GM23338 (cell line): ENCODE measurements at regions not wholly inside any gene's neighbourhood (a gene's known extent, or its start where the extent isn't known, plus 50 kb on each side); places are given as distances from the start of the nearest gene placed in this dataset.

Experiments
- ATAC-seq: fragments of 200-7000 bp; cut with Tn5 transposase; 3 replicates; pipeline ENCODE4 v1.9.1; 2020
- DNase-seq: peaks from one replicate; pipeline ENCODE4 v3.0.0-alpha.2; 2015; ENCODE audit warnings: low spot score
- H2AFZ ChIP-seq: fragments of 200-600 bp; sonication (generic); 2 replicates; pipeline ENCODE4 v1.8.0; 2016; ENCODE audit warnings: antibody characterized with exemption, mild to moderate bottlenecking, moderate library complexity
- H3F3A ChIP-seq: fragments of 200-600 bp; sonication (generic); replicated peaks from 2 replicates; pipeline ENCODE4 v1.8.0; 2017; ENCODE audit warnings: antibody characterized with exemption, mixed run types, low read depth
- H3K27ac ChIP-seq: fragments of 200-600 bp; sonication (generic); 2 replicates; pipeline ENCODE4 v1.6.1; 2016; ENCODE audit warnings: low read depth
- H3K27me3 ChIP-seq: fragments of 200-600 bp; sonication (generic); 2 replicates; pipeline ENCODE4 v1.8.0; 2016; ENCODE audit warnings: mild to moderate bottlenecking, mixed run types, moderate library complexity; ENCODE audit not compliant: insufficient read depth
- H3K36me3 ChIP-seq: fragments of 200-600 bp; sonication (generic); 2 replicates; pipeline ENCODE4 v1.8.0; 2016; ENCODE audit warnings: mild to moderate bottlenecking; ENCODE audit not compliant: insufficient read depth
- H3K4me1 ChIP-seq: fragments of 200-600 bp; sonication (generic); 2 replicates; pipeline ENCODE4 v1.8.0; 2016; ENCODE audit warnings: mild to moderate bottlenecking, moderate library complexity; ENCODE audit not compliant: insufficient read depth
- H3K4me2 ChIP-seq: fragments of 200-600 bp; sonication (generic); 2 replicates; pipeline ENCODE4 v1.7.1; 2017; ENCODE audit warnings: mixed run types
- H3K4me3 ChIP-seq: fragments of 200-600 bp; sonication (generic); 2 replicates; pipeline ENCODE4 v1.6.1; 2016; ENCODE audit warnings: mixed run types
- H3K79me2 ChIP-seq: fragments of 200-600 bp; sonication (generic); replicated peaks from 2 replicates; pipeline ENCODE4 v1.8.0; 2017; ENCODE audit warnings: mild to moderate bottlenecking; ENCODE audit not compliant: insufficient read depth
- H3K9me2 ChIP-seq: fragments of 200-600 bp; sonication (generic); 2 replicates; pipeline ENCODE4 v1.8.0; 2017; ENCODE audit not compliant: insufficient read depth
- H4K20me1 ChIP-seq: fragments of 200-600 bp; sonication (generic); replicated peaks from 2 replicates; pipeline ENCODE4 v1.8.0; 2017; ENCODE audit warnings: mild to moderate bottlenecking; ENCODE audit not compliant: insufficient read depth
- H3K27ac Mint-ChIP-seq: 2 replicates; pipeline ENCODE4 v1.8.0; 2020; ENCODE audit warnings: inconsistent platforms, mild to moderate bottlenecking, moderate library complexity, mixed read lengths
- H3K27me3 Mint-ChIP-seq: 3 replicates; pipeline ENCODE4 v1.8.0; 2022; ENCODE audit warnings: low read depth, mild to moderate bottlenecking, moderate library complexity, mixed read lengths, inconsistent platforms; ENCODE audit not compliant: insufficient read depth, poor library complexity
- H3K36me3 Mint-ChIP-seq: 3 replicates; pipeline ENCODE4 v1.8.0; 2021; ENCODE audit warnings: low read depth, mild to moderate bottlenecking, inconsistent platforms, moderate library complexity, mixed read lengths
- H3K4me1 Mint-ChIP-seq: 3 replicates; pipeline ENCODE4 v1.8.0; 2020; ENCODE audit warnings: mild to moderate bottlenecking, inconsistent platforms, mixed read lengths
- H3K4me3 Mint-ChIP-seq: 3 replicates; pipeline ENCODE4 v1.8.0; 2021; ENCODE audit warnings: moderate library complexity, mild to moderate bottlenecking, inconsistent platforms, mixed read lengths
- H3K9me3 Mint-ChIP-seq: 3 replicates; pipeline ENCODE4 v1.8.0; 2020; ENCODE audit warnings: moderate library complexity, mild to moderate bottlenecking, inconsistent platforms, mixed read lengths
- CREB1 ChIP-seq: fragments of 250-450 bp; sonication (Bioruptor Pico); IDR thresholded peaks from 2 replicates; pipeline ENCODE4 v1.5.0; 2020; ENCODE audit warnings: low read depth, mild to moderate bottlenecking, moderate library complexity
- EZH2 ChIP-seq: fragments of 200-600 bp; sonication (generic); IDR thresholded peaks from one replicate; pipeline ENCODE4 v1.8.0; 2017; ENCODE audit warnings: antibody characterized with exemption, mild to moderate bottlenecking, low read depth; ENCODE audit not compliant: unreplicated experiment
- EZH2phosphoT487 ChIP-seq: fragments of 200-600 bp; sonication (generic); IDR thresholded peaks from one replicate; pipeline ENCODE4 v1.8.1; 2018; ENCODE audit warnings: antibody characterized with exemption; ENCODE audit not compliant: unreplicated experiment
- JUNB ChIP-seq: IDR thresholded peaks from one replicate; pipeline ENCODE4 v1.6.1; 2016; ENCODE audit warnings: antibody characterized with exemption; ENCODE audit not compliant: unreplicated experiment
- NANOG ChIP-seq: IDR thresholded peaks from 2 replicates; pipeline ENCODE4 v1.6.1; 2016; ENCODE audit warnings: antibody characterized with exemption, borderline replicate concordance
- STAT1 ChIP-seq: IDR thresholded peaks from one replicate; pipeline ENCODE4 v1.6.1; 2016; ENCODE audit warnings: antibody characterized with exemption; ENCODE audit not compliant: unreplicated experiment
- ZNF114 ChIP-seq: fragments of 250-450 bp; sonication (Bioruptor Pico); IDR thresholded peaks from 2 replicates; pipeline ENCODE4 v1.5.0; 2020; ENCODE audit warnings: mild to moderate bottlenecking, moderate library complexity
- TF ChIP-seq, protein P1 (sequence below): fragments of 250-450 bp; sonication (Bioruptor Pico); IDR thresholded peaks from 2 replicates; pipeline ENCODE4 v1.5.0; 2020; ENCODE audit warnings: mild to moderate bottlenecking, moderate library complexity
- TF ChIP-seq, protein P2 (sequence below): IDR thresholded peaks from 2 replicates; pipeline ENCODE4 v1.6.1; 2016; ENCODE audit warnings: antibody characterized with exemption
- TF ChIP-seq, protein P3 (sequence below), 2 experiments: fragments of 200-600 bp in 1 of 2; sonication (generic) in 1 of 2; conservative IDR thresholded peaks; 2 replicates each; pipeline versions ENCODE4 v1.5.1 to v1.6.1; 2016 to 2017; ENCODE audit warnings: antibody characterized with exemption in 2 of 2, low read depth in 2 of 2, mild to moderate bottlenecking in 2 of 2, moderate library complexity in 1 of 2
- TF ChIP-seq, protein P4 (sequence below): IDR thresholded peaks from one replicate; pipeline ENCODE4 v1.6.1; 2018; ENCODE audit warnings: antibody characterized with exemption; ENCODE audit not compliant: unreplicated experiment

DNA sequence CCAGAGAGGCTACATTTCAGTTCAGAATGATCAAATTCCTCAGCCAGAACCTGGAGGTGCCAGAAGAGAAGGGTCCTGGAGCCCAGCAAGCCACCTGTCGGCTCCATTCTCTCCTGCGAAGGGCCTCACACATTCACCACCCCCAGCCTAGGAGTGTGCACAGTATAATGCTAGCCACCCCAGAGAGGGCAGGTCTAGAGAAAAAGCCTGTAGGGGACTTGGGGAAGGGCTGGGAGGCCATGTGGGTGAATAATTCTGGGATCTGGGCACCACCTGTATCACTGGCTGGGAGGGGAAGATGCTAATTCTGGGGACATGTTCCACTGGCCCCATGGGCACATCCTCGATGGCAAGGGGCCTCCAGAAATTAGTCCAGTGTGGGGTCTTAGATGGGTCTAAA lies 127.6 kb upstream of the HNMT start:
- DNase-seq (no peak), ATAC-seq (no peak)
- Histone ChIP-seq H3K4me3 (no peak overlapping the region), H3K27ac (no peak overlapping the region), H3K27me3 (no peaks in the 10 kb centered on the region), H3K4me1 (no peaks in the 10 kb centered on the region; the same call in 1 of the 2 replicates), H4K20me1 (no peaks in the 10 kb centered on the region; the same call in 1 of the 2 replicates), H3K4me2 (no peak overlapping the region), H3F3A (no peaks in the 10 kb centered on the region), H3K36me3 (no peaks in the 10 kb centered on the region), H2AFZ (no peak overlapping the region), H3K9me2 (no peaks in the 10 kb centered on the region), H3K79me2 (no peaks in the 10 kb centered on the region)
- H3K36me3 Mint-ChIP-seq = no peaks in the 10 kb centered on the region
- H3K27me3 Mint-ChIP-seq = peaks cover 2% of the 10 kb centered on the region
- no peak for TF ChIP-seq ZNF114 (CRISPR knock-in tag)
- no peak for TF ChIP-seq EZH2
- TF ChIP-seq EZH2phosphoT487 = no peak
- TF ChIP-seq, protein P1, sequence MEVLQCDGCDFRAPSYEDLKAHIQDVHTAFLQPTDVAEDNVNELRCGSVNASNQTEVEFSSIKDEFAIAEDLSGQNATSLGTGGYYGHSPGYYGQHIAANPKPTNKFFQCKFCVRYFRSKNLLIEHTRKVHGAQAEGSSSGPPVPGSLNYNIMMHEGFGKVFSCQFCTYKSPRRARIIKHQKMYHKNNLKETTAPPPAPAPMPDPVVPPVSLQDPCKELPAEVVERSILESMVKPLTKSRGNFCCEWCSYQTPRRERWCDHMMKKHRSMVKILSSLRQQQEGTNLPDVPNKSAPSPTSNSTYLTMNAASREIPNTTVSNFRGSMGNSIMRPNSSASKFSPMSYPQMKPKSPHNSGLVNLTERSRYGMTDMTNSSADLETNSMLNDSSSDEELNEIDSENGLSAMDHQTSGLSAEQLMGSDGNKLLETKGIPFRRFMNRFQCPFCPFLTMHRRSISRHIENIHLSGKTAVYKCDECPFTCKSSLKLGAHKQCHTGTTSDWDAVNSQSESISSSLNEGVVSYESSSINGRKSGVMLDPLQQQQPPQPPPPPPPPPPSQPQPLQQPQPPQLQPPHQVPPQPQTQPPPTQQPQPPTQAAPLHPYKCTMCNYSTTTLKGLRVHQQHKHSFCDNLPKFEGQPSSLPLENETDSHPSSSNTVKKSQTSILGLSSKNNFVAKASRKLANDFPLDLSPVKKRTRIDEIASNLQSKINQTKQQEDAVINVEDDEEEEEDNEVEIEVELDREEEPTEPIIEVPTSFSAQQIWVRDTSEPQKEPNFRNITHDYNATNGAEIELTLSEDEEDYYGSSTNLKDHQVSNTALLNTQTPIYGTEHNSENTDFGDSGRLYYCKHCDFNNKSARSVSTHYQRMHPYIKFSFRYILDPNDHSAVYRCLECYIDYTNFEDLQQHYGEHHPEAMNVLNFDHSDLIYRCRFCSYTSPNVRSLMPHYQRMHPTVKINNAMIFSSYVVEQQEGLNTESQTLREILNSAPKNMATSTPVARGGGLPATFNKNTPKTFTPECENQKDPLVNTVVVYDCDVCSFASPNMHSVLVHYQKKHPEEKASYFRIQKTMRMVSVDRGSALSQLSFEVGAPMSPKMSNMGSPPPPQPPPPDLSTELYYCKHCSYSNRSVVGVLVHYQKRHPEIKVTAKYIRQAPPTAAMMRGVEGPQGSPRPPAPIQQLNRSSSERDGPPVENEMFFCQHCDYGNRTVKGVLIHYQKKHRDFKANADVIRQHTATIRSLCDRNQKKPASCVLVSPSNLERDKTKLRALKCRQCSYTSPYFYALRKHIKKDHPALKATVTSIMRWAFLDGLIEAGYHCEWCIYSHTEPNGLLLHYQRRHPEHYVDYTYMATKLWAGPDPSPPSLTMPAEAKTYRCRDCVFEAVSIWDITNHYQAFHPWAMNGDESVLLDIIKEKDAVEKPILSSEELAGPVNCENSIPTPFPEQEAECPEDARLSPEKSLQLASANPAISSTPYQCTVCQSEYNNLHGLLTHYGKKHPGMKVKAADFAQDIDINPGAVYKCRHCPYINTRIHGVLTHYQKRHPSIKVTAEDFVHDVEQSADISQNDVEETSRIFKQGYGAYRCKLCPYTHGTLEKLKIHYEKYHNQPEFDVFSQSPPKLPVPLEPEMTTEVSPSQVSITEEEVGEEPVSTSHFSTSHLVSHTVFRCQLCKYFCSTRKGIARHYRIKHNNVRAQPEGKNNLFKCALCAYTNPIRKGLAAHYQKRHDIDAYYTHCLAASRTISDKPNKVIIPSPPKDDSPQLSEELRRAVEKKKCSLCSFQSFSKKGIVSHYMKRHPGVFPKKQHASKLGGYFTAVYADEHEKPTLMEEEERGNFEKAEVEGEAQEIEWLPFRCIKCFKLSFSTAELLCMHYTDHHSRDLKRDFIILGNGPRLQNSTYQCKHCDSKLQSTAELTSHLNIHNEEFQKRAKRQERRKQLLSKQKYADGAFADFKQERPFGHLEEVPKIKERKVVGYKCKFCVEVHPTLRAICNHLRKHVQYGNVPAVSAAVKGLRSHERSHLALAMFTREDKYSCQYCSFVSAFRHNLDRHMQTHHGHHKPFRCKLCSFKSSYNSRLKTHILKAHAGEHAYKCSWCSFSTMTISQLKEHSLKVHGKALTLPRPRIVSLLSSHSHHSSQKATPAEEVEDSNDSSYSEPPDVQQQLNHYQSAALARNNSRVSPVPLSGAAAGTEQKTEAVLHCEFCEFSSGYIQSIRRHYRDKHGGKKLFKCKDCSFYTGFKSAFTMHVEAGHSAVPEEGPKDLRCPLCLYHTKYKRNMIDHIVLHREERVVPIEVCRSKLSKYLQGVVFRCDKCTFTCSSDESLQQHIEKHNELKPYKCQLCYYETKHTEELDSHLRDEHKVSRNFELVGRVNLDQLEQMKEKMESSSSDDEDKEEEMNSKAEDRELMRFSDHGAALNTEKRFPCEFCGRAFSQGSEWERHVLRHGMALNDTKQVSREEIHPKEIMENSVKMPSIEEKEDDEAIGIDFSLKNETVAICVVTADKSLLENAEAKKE (CRISPR knock-in tag) = no peak
- TF ChIP-seq JUNB = no peak
- TF ChIP-seq, protein P2, sequence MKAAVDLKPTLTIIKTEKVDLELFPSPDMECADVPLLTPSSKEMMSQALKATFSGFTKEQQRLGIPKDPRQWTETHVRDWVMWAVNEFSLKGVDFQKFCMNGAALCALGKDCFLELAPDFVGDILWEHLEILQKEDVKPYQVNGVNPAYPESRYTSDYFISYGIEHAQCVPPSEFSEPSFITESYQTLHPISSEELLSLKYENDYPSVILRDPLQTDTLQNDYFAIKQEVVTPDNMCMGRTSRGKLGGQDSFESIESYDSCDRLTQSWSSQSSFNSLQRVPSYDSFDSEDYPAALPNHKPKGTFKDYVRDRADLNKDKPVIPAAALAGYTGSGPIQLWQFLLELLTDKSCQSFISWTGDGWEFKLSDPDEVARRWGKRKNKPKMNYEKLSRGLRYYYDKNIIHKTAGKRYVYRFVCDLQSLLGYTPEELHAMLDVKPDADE = no peak
- TF ChIP-seq, protein P3, sequence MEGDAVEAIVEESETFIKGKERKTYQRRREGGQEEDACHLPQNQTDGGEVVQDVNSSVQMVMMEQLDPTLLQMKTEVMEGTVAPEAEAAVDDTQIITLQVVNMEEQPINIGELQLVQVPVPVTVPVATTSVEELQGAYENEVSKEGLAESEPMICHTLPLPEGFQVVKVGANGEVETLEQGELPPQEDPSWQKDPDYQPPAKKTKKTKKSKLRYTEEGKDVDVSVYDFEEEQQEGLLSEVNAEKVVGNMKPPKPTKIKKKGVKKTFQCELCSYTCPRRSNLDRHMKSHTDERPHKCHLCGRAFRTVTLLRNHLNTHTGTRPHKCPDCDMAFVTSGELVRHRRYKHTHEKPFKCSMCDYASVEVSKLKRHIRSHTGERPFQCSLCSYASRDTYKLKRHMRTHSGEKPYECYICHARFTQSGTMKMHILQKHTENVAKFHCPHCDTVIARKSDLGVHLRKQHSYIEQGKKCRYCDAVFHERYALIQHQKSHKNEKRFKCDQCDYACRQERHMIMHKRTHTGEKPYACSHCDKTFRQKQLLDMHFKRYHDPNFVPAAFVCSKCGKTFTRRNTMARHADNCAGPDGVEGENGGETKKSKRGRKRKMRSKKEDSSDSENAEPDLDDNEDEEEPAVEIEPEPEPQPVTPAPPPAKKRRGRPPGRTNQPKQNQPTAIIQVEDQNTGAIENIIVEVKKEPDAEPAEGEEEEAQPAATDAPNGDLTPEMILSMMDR (conservative IDR thresholded peaks at IDR 0.05; ENCODE audit: low read depth in 2 of 2) = no peak
- TF ChIP-seq CREB1 (CRISPR knock-in tag) = no peak
- TF ChIP-seq, protein P4, sequence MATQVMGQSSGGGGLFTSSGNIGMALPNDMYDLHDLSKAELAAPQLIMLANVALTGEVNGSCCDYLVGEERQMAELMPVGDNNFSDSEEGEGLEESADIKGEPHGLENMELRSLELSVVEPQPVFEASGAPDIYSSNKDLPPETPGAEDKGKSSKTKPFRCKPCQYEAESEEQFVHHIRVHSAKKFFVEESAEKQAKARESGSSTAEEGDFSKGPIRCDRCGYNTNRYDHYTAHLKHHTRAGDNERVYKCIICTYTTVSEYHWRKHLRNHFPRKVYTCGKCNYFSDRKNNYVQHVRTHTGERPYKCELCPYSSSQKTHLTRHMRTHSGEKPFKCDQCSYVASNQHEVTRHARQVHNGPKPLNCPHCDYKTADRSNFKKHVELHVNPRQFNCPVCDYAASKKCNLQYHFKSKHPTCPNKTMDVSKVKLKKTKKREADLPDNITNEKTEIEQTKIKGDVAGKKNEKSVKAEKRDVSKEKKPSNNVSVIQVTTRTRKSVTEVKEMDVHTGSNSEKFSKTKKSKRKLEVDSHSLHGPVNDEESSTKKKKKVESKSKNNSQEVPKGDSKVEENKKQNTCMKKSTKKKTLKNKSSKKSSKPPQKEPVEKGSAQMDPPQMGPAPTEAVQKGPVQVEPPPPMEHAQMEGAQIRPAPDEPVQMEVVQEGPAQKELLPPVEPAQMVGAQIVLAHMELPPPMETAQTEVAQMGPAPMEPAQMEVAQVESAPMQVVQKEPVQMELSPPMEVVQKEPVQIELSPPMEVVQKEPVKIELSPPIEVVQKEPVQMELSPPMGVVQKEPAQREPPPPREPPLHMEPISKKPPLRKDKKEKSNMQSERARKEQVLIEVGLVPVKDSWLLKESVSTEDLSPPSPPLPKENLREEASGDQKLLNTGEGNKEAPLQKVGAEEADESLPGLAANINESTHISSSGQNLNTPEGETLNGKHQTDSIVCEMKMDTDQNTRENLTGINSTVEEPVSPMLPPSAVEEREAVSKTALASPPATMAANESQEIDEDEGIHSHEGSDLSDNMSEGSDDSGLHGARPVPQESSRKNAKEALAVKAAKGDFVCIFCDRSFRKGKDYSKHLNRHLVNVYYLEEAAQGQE = no peak
- TF ChIP-seq STAT1 = no peak
- TF ChIP-seq NANOG = no peak
- no peak overlapping the region for H3K4me3 Mint-ChIP-seq
- H3K9me3 Mint-ChIP-seq = no peaks in the 10 kb centered on the region
- H3K27ac Mint-ChIP-seq = no peak overlapping the region
- H3K4me1 Mint-ChIP-seq = peaks cover 17% of the 10 kb centered on the region
